Upper lobe of left lung (tissue), 6 donors: ENCODE measurements at regions not wholly inside any gene's neighbourhood (a gene's known extent, or its start where the extent isn't known, plus 50 kb on each side); places are given as distances from the start of the nearest gene placed in this dataset.
A peak's percentile ranks its signal among the peaks of the same experiment; 100 is the strongest.

Experiments used
- ATAC-seq, 2 donors: fragments of 200-7000 bp; cut with Tn5 transposase; one replicate each; pipeline ENCODE4 v1.9.1; 2022; ENCODE audit warnings: mild to moderate bottlenecking in 2 of 2, moderate library complexity in 2 of 2; ENCODE audit not compliant: low FRiP score in 2 of 2
- DNase-seq, 2 donors: peaks; one replicate each; pipeline ENCODE4 v3.0.0-alpha.2; 2019 to 2020
- H3K27ac ChIP-seq, 4 donors: fragments of 200-600 bp; sonication (generic); one replicate each; pipeline ENCODE4 v1.5.1; 2016 to 2019
- H3K27me3 ChIP-seq, 4 donors: fragments of 200-600 bp; sonication (generic); one replicate each; pipeline ENCODE4 v1.5.1; 2017 to 2019
- H3K36me3 ChIP-seq, 4 donors: fragments of 200-600 bp; sonication (generic); one replicate each; pipeline ENCODE4 v1.5.1; 2016 to 2019
- H3K4me1 ChIP-seq, 4 donors: fragments of 200-600 bp; sonication (generic); one replicate each; pipeline ENCODE4 v1.5.1; 2018 to 2019
- H3K4me3 ChIP-seq, 4 donors: fragments of 200-600 bp; sonication (generic); one replicate each; pipeline ENCODE4 v1.5.1; 2017 to 2019; ENCODE audit warnings: mild to moderate bottlenecking in 2 of 4, moderate library complexity in 1 of 4
- H3K9me3 ChIP-seq, 4 donors: fragments of 200-600 bp; sonication (generic); one replicate each; pipeline ENCODE4 v1.5.1; 2018 to 2019
- CTCF ChIP-seq, 6 experiments: fragments of 450-650 bp in 4 of 6; fragments of 200-600 bp in 2 of 6; sonication (generic) in 2 of 6; IDR thresholded peaks; one replicate each; pipeline ENCODE4 v1.5.1; 2016 to 2019; ENCODE audit warnings: antibody characterized with exemption in 6 of 6
- EP300 ChIP-seq, 4 donors: sonication (generic); formaldehyde crosslinking; IDR thresholded peaks; one replicate each; pipeline ENCODE4 v1.5.1; 2017; ENCODE audit warnings: antibody characterized with exemption in 4 of 4, control low read depth in 2 of 4
- POLR2A ChIP-seq, 4 donors: fragments of 450-650 bp; IDR thresholded peaks; one replicate each; pipeline ENCODE4 v1.5.1; 2016 to 2017; ENCODE audit warnings: antibody characterized with exemption in 4 of 4, mild to moderate bottlenecking in 2 of 4
- POLR2AphosphoS5 ChIP-seq, 2 donors: sonication (generic); formaldehyde crosslinking; IDR thresholded peaks; one replicate each; pipeline ENCODE4 v1.5.1; 2017; ENCODE audit warnings: antibody characterized with exemption in 2 of 2
- WGBS, 2 donors: methylation state at CpG; one replicate each; pipeline ENCODE4 v1.1.5; 2017 to 2018; 5-methylcytosine and 5-hydroxymethylcytosine counted together
- donor health status: DM: no; HTN: no; CAD: no; lungs with moderate emphysema.
- donor health status: DM: no; HTN: yes; CAD: no; lungs with severe emphysema.

DNA sequence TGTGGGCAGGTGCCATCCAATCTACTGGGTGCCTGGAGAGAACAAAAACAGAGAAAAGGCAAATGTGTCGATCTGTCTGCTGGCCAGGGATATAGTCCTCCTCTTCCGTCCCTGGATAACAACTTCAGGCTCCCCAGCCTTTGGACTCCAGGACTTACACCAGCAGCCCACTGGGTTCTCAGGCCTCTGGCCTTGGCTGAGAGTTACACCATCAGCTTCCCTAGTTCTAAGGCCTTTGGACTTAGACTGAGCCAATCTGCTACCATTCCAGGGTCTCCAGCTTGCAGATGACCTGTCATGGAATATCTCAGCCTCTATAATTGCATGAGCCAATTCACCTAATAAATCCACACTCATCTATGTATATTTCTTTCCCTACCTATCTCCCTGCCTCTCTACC lies 460.9 kb upstream of the ADAMTS9 start:
- Histone ChIP-seq H3K36me3 (no peaks in the 10 kb centered on the region), H3K27ac (no peak overlapping the region), H3K4me1 (no peaks in the 10 kb centered on the region), H3K27me3 (no peaks in the 10 kb centered on the region), H3K9me3 (no peaks in the 10 kb centered on the region), H3K4me3 (no peak overlapping the region)
- 36 to 52% methylated on average over 2 of the region's 2 CpGs for WGBS, 2 donors
- TF ChIP-seq EP300 (IDR thresholded peaks at IDR 0.05) (no peak), CTCF (IDR thresholded peaks at IDR 0.05) (no peak), POLR2A (IDR thresholded peaks at IDR 0.05) (no peak), POLR2AphosphoS5 (IDR thresholded peaks at IDR 0.05) (no peak)
- DNase-seq = no peak
- ATAC-seq = no peak

- Histone ChIP-seq H3K27me3 (no peaks in the 10 kb centered on the region), H3K27ac (no peak overlapping the region), H3K4me1 (no peaks in the 10 kb centered on the region), H3K9me3 (no peaks in the 10 kb centered on the region), H3K36me3 (no peaks in the 10 kb centered on the region), H3K4me3 (no peak overlapping the region)
- no peak for TF ChIP-seq POLR2A (IDR thresholded peaks at IDR 0.05)
- TF ChIP-seq EP300 (IDR thresholded peaks at IDR 0.05) = peak in 2 of 4 donors; percentile 44 to 50
- TF ChIP-seq CTCF (IDR thresholded peaks at IDR 0.05) = no peak
- DNase-seq (peak in 1 of 2 donors; percentile 43), ATAC-seq (peak; percentile 41 to 81)
- 55% methylated on average over 3 of the region's 3 CpGs for WGBS, 2 donors
Observed at GRCh38 chr3:65146179-65146578, 458.4 kb upstream of the ADAMTS9 start.

GRCh38 chr3:65145680-65146079 lies 457.9 kb upstream of the ADAMTS9 start:
- no peaks in the 10 kb centered on the region for H3K27me3 ChIP-seq
- ATAC-seq (no peak), DNase-seq (no peak)
- 90 to 95% methylated on average over 1 of the region's 1 CpG for WGBS, 2 donors
- TF ChIP-seq POLR2A (IDR thresholded peaks at IDR 0.05) (no peak), CTCF (IDR thresholded peaks at IDR 0.05) (no peak), EP300 (IDR thresholded peaks at IDR 0.05) (no peak), POLR2AphosphoS5 (IDR thresholded peaks at IDR 0.05) (no peak)
- no peak overlapping the region for H3K27ac ChIP-seq
- no peaks in the 10 kb centered on the region for H3K9me3 ChIP-seq
- H3K4me1 ChIP-seq = no peaks in the 10 kb centered on the region
- H3K4me3 ChIP-seq = no peak overlapping the region
- no peaks in the 10 kb centered on the region for H3K36me3 ChIP-seq

DNA sequence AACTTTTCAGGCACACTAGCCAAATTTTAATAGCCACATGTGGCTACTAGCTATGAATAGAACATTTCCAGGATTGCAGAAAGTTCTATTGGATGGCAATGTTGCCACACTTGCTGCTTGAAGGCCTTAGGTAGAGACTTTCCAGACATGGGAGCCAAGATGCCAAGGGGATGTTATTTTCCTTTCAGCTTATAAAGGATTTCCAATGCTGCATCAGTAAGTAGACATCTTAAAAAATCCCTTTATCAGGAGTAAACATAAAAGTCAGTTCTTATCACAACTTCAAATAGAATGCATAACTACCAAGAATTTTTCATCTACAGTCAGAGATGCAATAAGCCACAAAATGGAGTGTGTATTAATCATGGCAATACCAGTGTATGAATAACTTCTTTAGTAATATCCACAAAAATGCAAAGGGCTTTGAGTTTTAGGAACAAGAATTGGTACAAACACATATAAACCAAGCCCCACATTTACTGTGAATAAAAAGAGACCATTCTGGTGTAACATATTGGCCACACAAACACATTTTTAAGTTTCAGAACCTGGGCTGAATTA lies 457.1 kb upstream of the ADAMTS9 start:
- ATAC-seq (no peak), DNase-seq (no peak)
- Histone ChIP-seq H3K4me3 (no peak overlapping the region), H3K27me3 (no peaks in the 10 kb centered on the region), H3K27ac (no peak overlapping the region), H3K36me3 (no peaks in the 10 kb centered on the region), H3K4me1 (no peaks in the 10 kb centered on the region), H3K9me3 (no peaks in the 10 kb centered on the region)
- TF ChIP-seq EP300 (IDR thresholded peaks at IDR 0.05) (no peak), POLR2A (IDR thresholded peaks at IDR 0.05) (no peak), CTCF (IDR thresholded peaks at IDR 0.05) (no peak), POLR2AphosphoS5 (IDR thresholded peaks at IDR 0.05) (no peak)

DNA sequence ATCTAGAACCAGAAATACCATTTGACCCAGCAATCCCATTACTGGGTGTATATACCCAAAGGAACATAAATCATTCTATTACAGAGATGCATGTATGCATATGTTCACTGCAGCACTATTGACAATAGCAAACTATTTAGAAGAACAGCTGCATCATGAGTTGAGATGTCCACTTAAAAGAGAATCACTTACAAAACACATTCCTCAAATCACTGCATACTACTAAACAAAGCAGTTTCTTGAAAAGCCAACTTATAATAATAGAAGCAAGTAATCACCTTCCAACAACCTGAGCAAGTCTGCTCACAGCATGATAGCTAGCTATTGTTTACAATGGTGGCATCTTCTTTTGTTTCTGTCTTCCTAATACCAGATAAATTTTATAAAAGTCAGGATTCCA lies 454.7 kb upstream of the ADAMTS9 start:
- Histone ChIP-seq H3K27ac (no peak overlapping the region), H3K4me1 (no peaks in the 10 kb centered on the region), H3K27me3 (no peaks in the 10 kb centered on the region), H3K4me3 (no peak overlapping the region), H3K36me3 (no peaks in the 10 kb centered on the region), H3K9me3 (no peaks in the 10 kb centered on the region)
- no peak for ATAC-seq
- TF ChIP-seq EP300 (IDR thresholded peaks at IDR 0.05) (no peak), CTCF (IDR thresholded peaks at IDR 0.05) (no peak), POLR2A (IDR thresholded peaks at IDR 0.05) (no peak), POLR2AphosphoS5 (IDR thresholded peaks at IDR 0.05) (no peak)
- DNase-seq = no peak
